ENCODE measurements at regions not wholly inside any gene's neighbourhood (a gene's known extent, or its start where the extent isn't known, plus 50 kb on each side); places are given as distances from the start of the nearest gene placed in this dataset.
"Not testable (repeated sequence)": the region's sequence is repeated elsewhere in the genome, so short reads cannot be mapped to it uniquely, and the experiment has no call there.

GRCh38 chr10:32136927-32137326 lies 80.7 kb upstream of the KIF5B start:
- TF ChIP-seq, protein P1, sequence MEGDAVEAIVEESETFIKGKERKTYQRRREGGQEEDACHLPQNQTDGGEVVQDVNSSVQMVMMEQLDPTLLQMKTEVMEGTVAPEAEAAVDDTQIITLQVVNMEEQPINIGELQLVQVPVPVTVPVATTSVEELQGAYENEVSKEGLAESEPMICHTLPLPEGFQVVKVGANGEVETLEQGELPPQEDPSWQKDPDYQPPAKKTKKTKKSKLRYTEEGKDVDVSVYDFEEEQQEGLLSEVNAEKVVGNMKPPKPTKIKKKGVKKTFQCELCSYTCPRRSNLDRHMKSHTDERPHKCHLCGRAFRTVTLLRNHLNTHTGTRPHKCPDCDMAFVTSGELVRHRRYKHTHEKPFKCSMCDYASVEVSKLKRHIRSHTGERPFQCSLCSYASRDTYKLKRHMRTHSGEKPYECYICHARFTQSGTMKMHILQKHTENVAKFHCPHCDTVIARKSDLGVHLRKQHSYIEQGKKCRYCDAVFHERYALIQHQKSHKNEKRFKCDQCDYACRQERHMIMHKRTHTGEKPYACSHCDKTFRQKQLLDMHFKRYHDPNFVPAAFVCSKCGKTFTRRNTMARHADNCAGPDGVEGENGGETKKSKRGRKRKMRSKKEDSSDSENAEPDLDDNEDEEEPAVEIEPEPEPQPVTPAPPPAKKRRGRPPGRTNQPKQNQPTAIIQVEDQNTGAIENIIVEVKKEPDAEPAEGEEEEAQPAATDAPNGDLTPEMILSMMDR (optimal IDR thresholded peaks at IDR 0.05 in 1 of 3, IDR thresholded peaks at IDR 0.05 in 1 of 3, conservative IDR thresholded peaks at IDR 0.05 in 1 of 3; ENCODE audit: extremely low read depth in 1 of 3, insufficient read depth in 2 of 3, low read length in 3 of 3): not testable (repeated sequence)
- not testable (repeated sequence) for TF ChIP-seq EZH2 (IDR thresholded peaks at IDR 0.05; ENCODE audit: low read length)
